DOHH2 (cell line): ENCODE measurements at regions not wholly inside any gene's neighbourhood (a gene's known extent, or its start where the extent isn't known, plus 50 kb on each side); places are given as distances from the start of the nearest gene placed in this dataset.

ENCODE experiments used
- EZH2phosphoT487 ChIP-seq: fragments of 200-600 bp; sonication (generic); IDR thresholded peaks from 2 replicates; pipeline ENCODE4 v1.6.1; 2017; ENCODE audit warnings: borderline replicate concordance, mild to moderate bottlenecking, antibody characterized with exemption, low read length, moderate library complexity, mixed read lengths
- TF ChIP-seq, protein P1 (sequence below): fragments of 200-600 bp; sonication (generic); IDR thresholded peaks from one replicate; pipeline ENCODE4 v1.5.1; 2014; ENCODE audit warnings: antibody characterized with exemption, mild to moderate bottlenecking, low read depth, low read length; ENCODE audit not compliant: poor library complexity, severe bottlenecking

DNA sequence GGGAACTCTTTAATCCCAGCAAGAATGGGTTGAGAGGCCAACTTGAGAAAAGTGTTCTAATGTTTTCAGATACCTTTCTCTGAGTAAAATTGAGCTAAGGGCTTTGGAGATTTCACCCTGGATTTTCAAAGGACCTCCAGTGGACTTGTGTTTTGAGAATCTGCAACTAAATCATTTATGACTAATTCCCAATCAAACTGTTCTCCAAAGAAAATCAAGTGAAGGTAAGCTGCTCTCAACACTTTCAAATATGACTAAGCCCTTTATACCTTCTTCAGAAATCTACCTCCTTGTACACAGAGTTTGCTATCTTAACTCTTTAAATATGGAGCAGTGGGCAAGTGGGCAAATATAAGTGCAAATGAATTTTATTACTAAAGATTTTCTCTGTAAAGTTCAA, 392.9 kb downstream of the PDGFC start:
- TF ChIP-seq EZH2phosphoT487: no peak
- TF ChIP-seq, protein P1, sequence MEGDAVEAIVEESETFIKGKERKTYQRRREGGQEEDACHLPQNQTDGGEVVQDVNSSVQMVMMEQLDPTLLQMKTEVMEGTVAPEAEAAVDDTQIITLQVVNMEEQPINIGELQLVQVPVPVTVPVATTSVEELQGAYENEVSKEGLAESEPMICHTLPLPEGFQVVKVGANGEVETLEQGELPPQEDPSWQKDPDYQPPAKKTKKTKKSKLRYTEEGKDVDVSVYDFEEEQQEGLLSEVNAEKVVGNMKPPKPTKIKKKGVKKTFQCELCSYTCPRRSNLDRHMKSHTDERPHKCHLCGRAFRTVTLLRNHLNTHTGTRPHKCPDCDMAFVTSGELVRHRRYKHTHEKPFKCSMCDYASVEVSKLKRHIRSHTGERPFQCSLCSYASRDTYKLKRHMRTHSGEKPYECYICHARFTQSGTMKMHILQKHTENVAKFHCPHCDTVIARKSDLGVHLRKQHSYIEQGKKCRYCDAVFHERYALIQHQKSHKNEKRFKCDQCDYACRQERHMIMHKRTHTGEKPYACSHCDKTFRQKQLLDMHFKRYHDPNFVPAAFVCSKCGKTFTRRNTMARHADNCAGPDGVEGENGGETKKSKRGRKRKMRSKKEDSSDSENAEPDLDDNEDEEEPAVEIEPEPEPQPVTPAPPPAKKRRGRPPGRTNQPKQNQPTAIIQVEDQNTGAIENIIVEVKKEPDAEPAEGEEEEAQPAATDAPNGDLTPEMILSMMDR: no peak
